GM12878 (cell line): ENCODE measurements at regions not wholly inside any gene's neighbourhood (a gene's known extent, or its start where the extent isn't known, plus 50 kb on each side); places are given as distances from the start of the nearest gene placed in this dataset.

ENCODE experiments used
- ATAC-seq: fragments of 200-7000 bp; cut with Tn5 transposase; 3 replicates; pipeline ENCODE4 v1.9.1; 2020; ENCODE audit warnings: mild to moderate bottlenecking, moderate library complexity
- BruUV-seq: library from RNA; stranded (reverse); fragments of 400-500 nt; replicated peaks from 2 replicates; lab custom pipeline; 2021; lab: Mats Ljungman, UMichigan
- CTCF ChIA-PET: fragments of 300-600 bp; sonication (Branson Sonifier 250); formaldehyde crosslinking; extraction: SDS; loops from one replicate; lab custom pipeline; 2021; ENCODE audit warnings: inconsistent platforms; lab: Yijun Ruan, JAX
- POLR2A ChIA-PET: fragments of 350-600 bp; formaldehyde crosslinking; extraction: SDS; loops from one replicate; lab custom pipeline; 2021; ENCODE audit warnings: inconsistent platforms; lab: Charles Lee
- RAD21 ChIA-PET: fragments of 300-600 bp; sonication (Branson Sonifier 250); formaldehyde crosslinking; loops from one replicate; lab custom pipeline; 2023; ENCODE audit warnings: antibody characterized with exemption; ENCODE audit not compliant: unreplicated experiment; lab: Charles Lee
- SMC1A ChIA-PET: fragments of 300-600 bp; sonication (Branson Sonifier 250); formaldehyde crosslinking; loops from one replicate; lab custom pipeline; 2023; ENCODE audit not compliant: unreplicated experiment, uncharacterized antibody; lab: Charles Lee
- DNase-seq: peaks from one replicate; pipeline ENCODE4 v3.0.0-alpha.2; 2011; ENCODE audit warnings: low read depth, low spot score
- FAIRE-seq: peaks from 3 replicates; lab custom pipeline; 2011; peaks lifted over from hg19 to GRCh38; lab: Jason Lieb, UNC
- H2AFZ ChIP-seq: 2 replicates; pipeline ENCODE4 v1.6.0; 2011; ENCODE audit warnings: low read depth, low read length, control low read depth; ENCODE audit not compliant: control insufficient read depth
- H3K27ac ChIP-seq: 2 replicates; pipeline ENCODE4 v1.5.1; 2011; ENCODE audit warnings: control low read depth; ENCODE audit not compliant: control insufficient read depth, insufficient read depth
- H3K27me3 ChIP-seq, 2 experiments: replicated peaks in 1 of 2; 2 replicates each; pipeline versions ENCODE4 v1.6.0 to v1.6.1; 2011; ENCODE audit warnings: low read length in 1 of 2; ENCODE audit not compliant: control insufficient read depth in 2 of 2, insufficient read depth in 2 of 2
- H3K36me3 ChIP-seq, 2 experiments: 2 replicates each; pipeline ENCODE4 v1.5.1; 2011; ENCODE audit warnings: low read length in 1 of 2; ENCODE audit not compliant: control insufficient read depth in 2 of 2, insufficient read depth in 2 of 2
- H3K4me1 ChIP-seq: 2 replicates; pipeline ENCODE4 v1.6.1; 2011; ENCODE audit warnings: mild to moderate bottlenecking, low read length, moderate library complexity, mixed read lengths; ENCODE audit not compliant: control insufficient read depth, insufficient read depth
- H3K4me2 ChIP-seq: 2 replicates; pipeline ENCODE4 v1.6.0; 2011; ENCODE audit warnings: control low read depth; ENCODE audit not compliant: control insufficient read depth, insufficient read depth
- H3K4me3 ChIP-seq: fragments of 200-600 bp; sonication (generic); 2 replicates; pipeline ENCODE4 v1.5.1; 2016
- H3K79me2 ChIP-seq: 2 replicates; pipeline ENCODE4 v1.6.0; 2011; ENCODE audit warnings: low read length; ENCODE audit not compliant: control insufficient read depth, insufficient read depth
- H3K9ac ChIP-seq: 2 replicates; pipeline ENCODE4 v1.8.0; 2011; ENCODE audit warnings: low read length, control low read depth, mixed read lengths; ENCODE audit not compliant: control insufficient read depth, insufficient read depth
- H3K9me3 ChIP-seq: replicated peaks from 3 replicates; pipeline ENCODE4 v1.5.1; 2011; ENCODE audit warnings: mild to moderate bottlenecking, low read length; ENCODE audit not compliant: control insufficient read depth, insufficient read depth
- H4K20me1 ChIP-seq: 2 replicates; pipeline ENCODE4 v1.6.0; 2011; ENCODE audit not compliant: control insufficient read depth, insufficient read depth
- CBX3 ChIP-seq: fragments of 200-600 bp; sonication (generic); IDR thresholded peaks from 2 replicates; pipeline ENCODE4 v1.6.1; 2016; ENCODE audit warnings: low read depth, borderline replicate concordance
- CHD2 ChIP-seq: IDR thresholded peaks from 2 replicates; pipeline ENCODE4 v1.6.1; 2011; ENCODE audit warnings: low read depth, low read length, improper control_type of control experiment, borderline replicate concordance
- EGR1 ChIP-seq, 2 experiments: IDR thresholded peaks; 1 replicate in 1 of 2; 2 replicates in 1 of 2; pipeline ENCODE4 v1.6.1; 2011 to 2012; ENCODE audit warnings: low read depth in 2 of 2, low read length in 2 of 2, borderline replicate concordance in 1 of 2, mild to moderate bottlenecking in 1 of 2, moderate library complexity in 1 of 2
- HDAC6 ChIP-seq: fragments of 200-600 bp; sonication (generic); IDR thresholded peaks from one replicate; pipeline ENCODE4 v1.8.0; 2017; ENCODE audit warnings: antibody characterized with exemption; ENCODE audit not compliant: unreplicated experiment
- IKZF1 ChIP-seq: fragments of 450-650 bp; conservative IDR thresholded peaks from 2 replicates; pipeline ENCODE4 v1.6.1; 2017; ENCODE audit warnings: antibody characterized with exemption, mild to moderate bottlenecking
- IKZF2 ChIP-seq, 2 experiments: fragments of 450-650 bp; IDR thresholded peaks; 2 replicates each; pipeline ENCODE4 v1.6.1; 2017; ENCODE audit warnings: mild to moderate bottlenecking in 2 of 2, moderate library complexity in 2 of 2
- IRF4 ChIP-seq: IDR thresholded peaks from 2 replicates; pipeline ENCODE4 v1.6.1; 2011; ENCODE audit warnings: low read depth, low read length
- NFIC ChIP-seq: IDR thresholded peaks from 2 replicates; pipeline ENCODE4 v1.6.1; 2012; ENCODE audit warnings: low read depth, mild to moderate bottlenecking, inconsistent platforms, low read length, moderate library complexity
- RAD51 ChIP-seq: fragments of 450-650 bp; IDR thresholded peaks from 2 replicates; pipeline ENCODE4 v1.6.1; 2016; ENCODE audit warnings: moderate library complexity, mild to moderate bottlenecking, inconsistent platforms
- SMAD5 ChIP-seq: IDR thresholded peaks from 2 replicates; pipeline ENCODE4 v1.6.1; 2016; ENCODE audit warnings: antibody characterized with exemption, low read depth
- TCF3 ChIP-seq: IDR thresholded peaks from 2 replicates; pipeline ENCODE4 v1.6.1; 2012; ENCODE audit warnings: low read depth, mild to moderate bottlenecking, low read length, borderline replicate concordance; ENCODE audit not compliant: insufficient read depth
- ZSCAN29 ChIP-seq: fragments of 450-650 bp; IDR thresholded peaks from 2 replicates; pipeline ENCODE4 v1.6.1; 2017; ENCODE audit warnings: mild to moderate bottlenecking, moderate library complexity
- WGBS: methylation state at CpG from one replicate; pipeline ENCODE4 v1.1.6; 2016; ENCODE audit warnings: low lambda C conversion rate; ENCODE audit not compliant: insufficient replicate concordance, insufficient coverage; ENCODE audit errors: missing lambda C conversion rate; 5-methylcytosine and 5-hydroxymethylcytosine counted together
- in situ Hi-C: fragments of 300-500 bp; cut with MboI; formaldehyde crosslinking; loops from 9 replicates; pipeline ENCODE4 v1.14.3; 2018; ENCODE audit warnings: mixed read lengths
- intact Hi-C: fragments of 100-400 bp; cut with micrococcal nuclease; formaldehyde crosslinking; loops from one replicate; pipeline ENCODE4 v1.14.2; 2022; ENCODE audit not compliant: unreplicated experiment
- TF ChIP-seq, protein P1 (sequence below): fragments of 450-650 bp; IDR thresholded peaks from 2 replicates; pipeline ENCODE4 v1.6.1; 2017; ENCODE audit warnings: antibody characterized with exemption, mild to moderate bottlenecking, moderate library complexity
- TF ChIP-seq, protein P2 (sequence below): fragments of 150-350 bp; IDR thresholded peaks from 2 replicates; pipeline ENCODE4 v1.6.1; 2014; ENCODE audit warnings: mild to moderate bottlenecking, low read depth, low read length

DNA sequence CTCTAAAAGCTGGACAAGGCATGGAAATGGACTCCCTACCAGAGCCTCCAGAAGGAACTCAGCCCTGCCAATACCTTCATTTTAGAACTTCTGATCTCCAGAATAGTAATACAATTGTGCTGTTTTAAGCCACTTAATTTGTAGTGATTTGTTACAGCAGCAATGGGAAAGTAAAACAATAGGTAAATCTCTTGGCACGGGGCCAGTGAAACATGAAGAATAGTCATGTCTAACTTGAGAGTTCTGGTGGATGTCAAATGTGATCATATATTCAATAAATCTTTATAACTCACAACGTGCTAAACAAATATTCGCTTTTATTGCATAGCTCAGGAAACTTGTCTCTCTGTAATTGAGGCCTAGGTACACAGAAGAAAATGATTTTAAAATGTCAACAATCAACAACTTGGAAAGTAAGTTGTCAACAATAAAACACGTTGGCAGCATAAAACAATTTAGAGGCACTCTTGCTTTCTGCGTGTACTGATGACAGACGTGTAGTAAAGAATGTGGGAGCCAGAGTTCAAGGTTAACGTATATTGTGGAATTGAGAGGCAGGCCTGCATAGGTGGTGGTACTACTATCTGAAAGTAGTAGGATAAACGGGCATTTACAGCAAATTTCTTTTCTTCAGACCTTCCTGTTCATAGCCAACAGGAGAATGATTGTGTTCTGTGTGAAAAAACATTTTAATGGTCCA is 140.5 kb upstream of the OPRM1 start:
- ChIA-PET SMC1A (no interaction called here), CTCF (no interaction called here), POLR2A (no interaction called here), RAD21 (no interaction called here)
- H3K27ac ChIP-seq, result no peak overlapping the region
- intact Hi-C loops (no loop called here), in situ Hi-C loops (no loop called here)
- no peaks in the 10 kb centered on the region for H4K20me1 ChIP-seq
- H3K36me3 ChIP-seq, result no peaks in the 10 kb centered on the region
- FAIRE-seq, result no peak
- no peaks in the 10 kb centered on the region for H3K27me3 ChIP-seq
- H2AFZ ChIP-seq, result no peak overlapping the region
- H3K4me1 ChIP-seq, result no peaks in the 10 kb centered on the region
- H3K79me2 ChIP-seq, result no peaks in the 10 kb centered on the region
- H3K9me3 ChIP-seq, result no peaks in the 10 kb centered on the region
- no peak for ATAC-seq
- no peak overlapping the region for H3K9ac ChIP-seq
- 36% methylated on average over 8 of the region's 8 CpGs for WGBS
- H3K4me2 ChIP-seq, result no peak overlapping the region
- no peak for DNase-seq
- H3K4me3 ChIP-seq, result no peak overlapping the region
- TF ChIP-seq SMAD5, result no peak
- no peak for TF ChIP-seq TCF3
- TF ChIP-seq NFIC, result no peak
- TF ChIP-seq RAD51, result no peak
- no peak for TF ChIP-seq EGR1 (IDR thresholded peaks at IDR 0.05; ENCODE audit: borderline replicate concordance in 1 of 2, low read depth in 2 of 2, low read length in 2 of 2)
- no TSS peak for BruUV-seq

- Histone ChIP-seq H3K36me3 (no peaks in the 10 kb centered on the region), H4K20me1 (no peaks in the 10 kb centered on the region), H3K9me3 (no peaks in the 10 kb centered on the region), H3K27me3 (no peaks in the 10 kb centered on the region), H3K9ac (no peak overlapping the region), H3K4me2 (no peak overlapping the region), H2AFZ (no peak overlapping the region), H3K4me3 (no peak overlapping the region), H3K27ac (no peak overlapping the region), H3K4me1 (no peaks in the 10 kb centered on the region), H3K79me2 (no peaks in the 10 kb centered on the region)
- DNase-seq (no peak), ATAC-seq (no peak), FAIRE-seq (no peak)
- no TSS peak for BruUV-seq
- ChIA-PET POLR2A (no interaction called here), SMC1A (interaction anchor here (1.1 kb wide), 1 partner anchor 38 kb away, joined by 4 read pairs; no protein-coding TSS in a partner anchor), RAD21 (interaction anchor here (0.5 kb wide), 1 partner anchor 170 kb away, joined by 3 read pairs; no protein-coding TSS in a partner anchor), CTCF (no interaction called here)
- in situ Hi-C loops (no loop called here), intact Hi-C loops (no loop called here)
- no peak for TF ChIP-seq IKZF2 (IDR thresholded peaks at IDR 0.05)
- no peak for TF ChIP-seq IKZF1
- no peak for TF ChIP-seq IRF4
- no peak for TF ChIP-seq CBX3
- no peak for TF ChIP-seq HDAC6
- no peak for TF ChIP-seq CHD2
- TF ChIP-seq, protein P1, sequence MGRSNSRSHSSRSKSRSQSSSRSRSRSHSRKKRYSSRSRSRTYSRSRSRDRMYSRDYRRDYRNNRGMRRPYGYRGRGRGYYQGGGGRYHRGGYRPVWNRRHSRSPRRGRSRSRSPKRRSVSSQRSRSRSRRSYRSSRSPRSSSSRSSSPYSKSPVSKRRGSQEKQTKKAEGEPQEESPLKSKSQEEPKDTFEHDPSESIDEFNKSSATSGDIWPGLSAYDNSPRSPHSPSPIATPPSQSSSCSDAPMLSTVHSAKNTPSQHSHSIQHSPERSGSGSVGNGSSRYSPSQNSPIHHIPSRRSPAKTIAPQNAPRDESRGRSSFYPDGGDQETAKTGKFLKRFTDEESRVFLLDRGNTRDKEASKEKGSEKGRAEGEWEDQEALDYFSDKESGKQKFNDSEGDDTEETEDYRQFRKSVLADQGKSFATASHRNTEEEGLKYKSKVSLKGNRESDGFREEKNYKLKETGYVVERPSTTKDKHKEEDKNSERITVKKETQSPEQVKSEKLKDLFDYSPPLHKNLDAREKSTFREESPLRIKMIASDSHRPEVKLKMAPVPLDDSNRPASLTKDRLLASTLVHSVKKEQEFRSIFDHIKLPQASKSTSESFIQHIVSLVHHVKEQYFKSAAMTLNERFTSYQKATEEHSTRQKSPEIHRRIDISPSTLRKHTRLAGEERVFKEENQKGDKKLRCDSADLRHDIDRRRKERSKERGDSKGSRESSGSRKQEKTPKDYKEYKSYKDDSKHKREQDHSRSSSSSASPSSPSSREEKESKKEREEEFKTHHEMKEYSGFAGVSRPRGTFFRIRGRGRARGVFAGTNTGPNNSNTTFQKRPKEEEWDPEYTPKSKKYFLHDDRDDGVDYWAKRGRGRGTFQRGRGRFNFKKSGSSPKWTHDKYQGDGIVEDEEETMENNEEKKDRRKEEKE, result no peak
- TF ChIP-seq, protein P2, sequence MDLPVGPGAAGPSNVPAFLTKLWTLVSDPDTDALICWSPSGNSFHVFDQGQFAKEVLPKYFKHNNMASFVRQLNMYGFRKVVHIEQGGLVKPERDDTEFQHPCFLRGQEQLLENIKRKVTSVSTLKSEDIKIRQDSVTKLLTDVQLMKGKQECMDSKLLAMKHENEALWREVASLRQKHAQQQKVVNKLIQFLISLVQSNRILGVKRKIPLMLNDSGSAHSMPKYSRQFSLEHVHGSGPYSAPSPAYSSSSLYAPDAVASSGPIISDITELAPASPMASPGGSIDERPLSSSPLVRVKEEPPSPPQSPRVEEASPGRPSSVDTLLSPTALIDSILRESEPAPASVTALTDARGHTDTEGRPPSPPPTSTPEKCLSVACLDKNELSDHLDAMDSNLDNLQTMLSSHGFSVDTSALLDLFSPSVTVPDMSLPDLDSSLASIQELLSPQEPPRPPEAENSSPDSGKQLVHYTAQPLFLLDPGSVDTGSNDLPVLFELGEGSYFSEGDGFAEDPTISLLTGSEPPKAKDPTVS, result no peak
- no peak for TF ChIP-seq ZSCAN29
Observed at GRCh38 chr6:153882411-153882810, 156.6 kb upstream of the OPRM1 start.
